NCI-H226 (cell line): ENCODE measurements at regions not wholly inside any gene's neighbourhood (a gene's known extent, or its start where the extent isn't known, plus 50 kb on each side); places are given as distances from the start of the nearest gene placed in this dataset.
"Not testable (repeated sequence)": the region's sequence is repeated elsewhere in the genome, so short reads cannot be mapped to it uniquely, and the experiment has no call there.

ENCODE experiments used
- DNase-seq: peaks from one replicate; pipeline ENCODE4 v3.0.0-alpha.2; 2015

DNA sequence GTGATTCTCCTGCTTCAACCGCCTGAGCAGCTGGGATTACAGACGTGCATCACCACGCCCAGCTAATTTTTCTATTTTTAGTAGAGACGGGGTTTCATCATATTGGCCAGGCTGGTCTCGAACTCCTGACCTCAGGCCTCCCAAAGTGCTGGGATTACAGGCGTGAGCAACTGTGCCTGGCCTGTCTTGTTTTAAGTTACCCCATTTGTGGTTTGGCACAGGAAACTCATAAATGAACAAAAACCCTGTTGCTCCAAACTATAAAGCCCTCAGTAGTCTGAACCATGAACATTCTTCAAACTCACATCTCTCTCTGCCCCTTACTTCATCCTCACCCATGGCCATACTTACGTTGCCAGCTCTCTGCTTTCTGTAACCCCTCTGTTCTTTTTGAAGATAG lies 61.7 kb downstream of the RHOU start:
- not testable (repeated sequence) for DNase-seq

DNA sequence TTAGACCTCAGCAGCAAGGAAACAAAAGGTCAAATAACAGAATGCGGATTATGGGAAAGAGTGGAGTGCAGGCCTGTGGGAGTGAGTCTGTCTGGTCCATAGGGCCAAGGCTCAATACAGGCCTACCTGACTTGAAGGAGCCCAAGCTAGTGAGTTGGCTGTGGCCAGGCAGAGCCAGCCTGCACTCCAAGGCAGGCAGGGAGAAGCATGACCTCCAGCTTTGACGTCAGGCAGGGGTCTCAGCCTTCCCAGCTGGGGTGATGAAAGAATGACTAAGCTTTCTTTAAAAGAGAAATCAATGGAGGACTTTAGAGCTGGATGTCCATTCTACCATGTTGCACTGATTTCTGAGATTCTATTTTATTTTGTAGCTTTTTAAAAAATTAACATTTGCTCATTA lies 62.8 kb downstream of the RHOU start:
- DNase-seq, result no peak

GRCh38 chr1:228798548-228798947 lies 63.3 kb downstream of the RHOU start:
- DNase-seq, result no peak

- no peak for DNase-seq
These were observed 64.6 kb downstream of the RHOU start for GRCh38 chr1:228799924-228800323.

- DNase-seq, result no peak
These were observed 65.8 kb downstream of the RHOU start for GRCh38 chr1:228801068-228801467.

- DNase-seq, result peak; percentile 40
These were observed 67.3 kb downstream of the RHOU start for GRCh38 chr1:228802386-228803220.

DNA sequence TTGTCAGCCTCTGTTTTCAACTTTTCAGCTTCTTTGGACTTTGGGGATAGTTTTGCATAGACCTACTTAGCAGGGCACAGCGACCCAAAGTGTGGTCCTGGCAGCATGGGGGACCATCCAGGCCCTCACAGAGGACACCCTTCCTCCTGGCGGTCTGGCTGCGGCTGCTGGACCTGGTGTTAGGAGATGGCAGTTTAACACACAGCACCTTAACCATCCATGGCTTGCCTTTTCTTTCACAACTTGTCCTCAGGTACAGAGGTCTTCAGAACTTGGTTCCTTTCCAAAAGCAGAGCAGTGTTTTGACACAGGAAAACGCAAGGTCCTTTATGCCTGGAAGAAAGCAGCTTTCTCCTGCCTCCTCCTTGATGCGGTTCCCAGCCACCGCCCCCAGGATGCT lies 68.1 kb downstream of the RHOU start:
- DNase-seq, result no peak

- DNase-seq, result no peak
These were observed 68.9 kb downstream of the RHOU start for GRCh38 chr1:228804173-228804572.

DNA sequence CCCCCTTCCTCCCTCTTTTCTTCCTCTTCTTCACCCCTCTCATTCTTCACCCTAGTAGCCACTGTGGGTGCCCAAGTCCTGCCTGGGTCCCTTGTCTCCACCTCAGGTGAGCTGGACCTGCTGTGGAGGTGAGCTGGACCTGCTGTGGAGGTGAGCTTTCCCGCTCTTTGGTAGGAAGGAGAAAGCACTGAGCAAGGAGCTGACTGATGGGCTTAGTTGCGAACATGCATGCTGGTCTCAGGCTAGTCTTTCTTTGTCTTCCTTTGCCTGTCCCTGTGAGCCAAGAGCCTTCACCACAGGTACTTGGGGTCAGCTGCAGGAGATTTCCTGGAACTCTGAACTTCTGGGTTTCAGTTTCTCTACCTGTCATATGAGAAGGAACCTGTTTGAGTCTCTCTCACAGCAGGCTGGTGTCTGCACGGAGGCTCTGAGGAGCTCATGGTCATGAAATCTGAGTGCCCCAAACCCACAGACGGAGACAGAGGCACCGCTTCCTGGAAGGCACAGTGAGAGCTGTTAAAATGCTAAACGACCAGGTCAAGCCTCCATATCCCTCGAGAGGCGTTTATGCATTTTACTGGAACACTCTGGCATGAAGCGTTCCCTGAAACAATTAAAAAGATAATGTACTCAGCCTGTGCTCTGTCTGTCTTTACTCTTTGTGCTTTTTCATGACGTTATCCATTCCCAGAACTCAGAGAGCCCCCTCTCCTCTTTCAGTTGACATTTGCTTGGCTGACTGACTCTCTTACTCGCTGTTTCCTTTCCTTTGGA lies 69.5 kb downstream of the RHOU start:
- DNase-seq, result no peak

DNA sequence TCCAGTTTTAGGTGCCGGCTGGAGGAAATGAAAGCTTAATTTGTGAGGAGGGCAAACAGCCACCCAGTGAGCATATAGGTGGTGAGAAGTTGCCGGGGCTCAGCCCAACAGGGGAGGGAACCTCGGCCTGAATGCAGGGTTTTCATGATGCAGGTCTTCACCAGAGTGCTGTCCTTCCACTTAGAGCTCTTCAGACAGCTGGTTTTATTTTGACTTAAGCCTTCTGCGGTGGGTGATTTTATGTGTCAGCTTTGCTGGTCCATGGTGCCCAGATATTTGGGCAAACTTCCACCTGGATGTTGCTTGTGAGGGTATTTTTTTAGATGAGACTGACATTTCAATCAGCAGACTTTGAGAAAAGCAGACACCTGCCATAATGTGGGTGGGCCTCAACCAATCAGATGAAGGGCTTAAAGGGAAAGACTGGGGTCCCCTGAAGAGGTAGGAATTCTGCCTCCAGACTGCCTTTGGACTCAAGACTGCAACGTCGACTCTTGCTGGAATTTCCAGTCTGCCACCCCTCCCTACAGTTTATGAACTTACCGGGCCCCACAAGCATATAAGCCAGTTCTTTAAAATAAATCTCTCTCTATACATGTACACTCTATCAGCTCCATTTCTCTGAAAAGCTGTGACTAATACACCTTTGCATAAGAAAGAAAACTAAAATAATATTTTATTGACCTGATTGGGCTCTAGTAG lies 72.8 kb downstream of the RHOU start:
- DNase-seq, result no peak

- DNase-seq, result no peak
These were observed 74.5 kb downstream of the RHOU start for GRCh38 chr1:228809621-228810394.

DNA sequence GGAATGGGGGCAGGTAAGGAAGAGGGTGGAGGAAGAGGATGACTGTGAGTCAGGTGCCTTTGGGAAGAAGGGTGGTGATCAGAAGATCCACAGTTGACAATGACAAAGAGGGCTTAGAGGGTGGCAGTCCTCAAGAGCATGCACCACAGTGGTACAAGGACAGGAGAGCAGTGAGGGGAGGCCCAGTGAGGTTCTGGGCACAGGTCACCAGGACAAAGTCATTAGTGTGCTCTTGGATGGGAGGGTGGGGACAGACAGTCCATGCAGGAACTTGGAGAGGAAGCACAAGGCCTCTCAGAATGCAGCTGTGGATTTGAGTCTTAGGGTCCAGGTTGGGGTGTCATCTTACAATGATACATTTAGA lies 75.1 kb downstream of the RHOU start:
- DNase-seq, result no peak

DNA sequence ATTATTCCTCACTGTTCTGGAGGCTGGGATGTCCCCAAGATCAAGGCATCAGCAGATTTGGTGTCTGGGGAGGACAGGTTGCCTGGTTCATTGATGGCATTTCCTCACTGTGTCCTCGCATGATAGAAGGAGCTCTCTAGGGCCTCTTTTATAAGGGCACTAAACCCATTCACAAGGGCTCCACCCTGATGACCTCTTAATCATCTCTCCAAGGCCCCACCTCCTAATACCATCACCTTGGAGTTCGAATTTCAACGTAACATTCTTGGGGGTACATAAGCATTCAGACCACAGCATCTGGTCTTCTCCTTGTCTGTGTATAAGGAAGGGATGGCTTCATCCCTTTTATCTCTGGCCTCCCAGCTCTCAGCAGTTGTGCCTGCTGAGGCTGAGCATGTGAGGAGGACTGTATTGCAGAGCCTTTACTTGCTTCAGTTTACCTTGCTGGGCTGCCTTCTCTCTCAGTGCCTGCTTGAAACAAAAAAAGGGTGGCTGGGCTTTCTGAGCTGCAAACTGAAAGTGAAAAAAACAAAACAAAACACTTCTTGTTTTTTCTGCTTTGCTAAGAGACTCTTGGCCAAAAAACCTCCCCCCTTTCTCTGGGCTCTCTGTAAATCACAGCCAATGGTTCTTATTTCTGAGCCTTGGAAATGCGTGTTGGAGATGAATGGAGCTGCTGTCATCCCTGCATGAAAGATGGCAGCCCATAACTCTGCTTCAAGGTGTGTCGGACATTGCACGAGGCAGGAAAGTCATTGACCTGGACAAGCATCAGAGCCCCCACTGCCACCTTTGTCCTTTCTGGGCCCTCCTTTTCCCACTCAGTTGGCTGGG lies 75.8 kb downstream of the RHOU start:
- no peak for DNase-seq

DNA sequence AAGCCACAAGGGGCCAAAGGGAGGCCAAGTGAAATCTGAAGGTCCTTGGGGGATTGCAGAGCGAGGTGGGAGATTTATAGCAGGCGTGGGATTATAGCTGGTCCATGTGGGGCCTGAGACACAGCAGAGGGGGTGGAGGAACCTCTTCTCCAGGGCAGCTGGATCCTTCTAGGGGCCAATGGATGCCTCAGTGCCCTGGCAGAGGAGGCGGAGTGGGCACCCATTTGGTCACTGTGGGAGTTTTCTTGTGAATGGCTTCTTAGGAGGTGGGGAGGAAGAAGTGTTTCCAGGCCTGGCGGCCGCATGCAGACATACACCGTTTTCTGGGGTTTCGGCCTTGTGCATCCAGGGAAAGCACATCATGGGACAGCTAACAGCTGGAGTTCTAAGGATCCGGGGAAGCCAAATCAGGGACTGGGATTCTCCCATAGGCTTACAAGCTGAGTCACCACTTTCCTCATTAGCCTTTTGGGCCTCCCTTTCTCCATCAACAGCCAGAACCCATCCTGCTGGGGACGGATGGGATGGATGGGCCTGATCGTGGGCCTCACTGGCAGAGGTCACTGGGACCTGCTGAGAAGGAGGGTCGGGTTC lies 76.5 kb downstream of the RHOU start:
- DNase-seq, result no peak

GRCh38 chr1:228812961-228813360 lies 77.7 kb downstream of the RHOU start:
- no peak for DNase-seq

DNA sequence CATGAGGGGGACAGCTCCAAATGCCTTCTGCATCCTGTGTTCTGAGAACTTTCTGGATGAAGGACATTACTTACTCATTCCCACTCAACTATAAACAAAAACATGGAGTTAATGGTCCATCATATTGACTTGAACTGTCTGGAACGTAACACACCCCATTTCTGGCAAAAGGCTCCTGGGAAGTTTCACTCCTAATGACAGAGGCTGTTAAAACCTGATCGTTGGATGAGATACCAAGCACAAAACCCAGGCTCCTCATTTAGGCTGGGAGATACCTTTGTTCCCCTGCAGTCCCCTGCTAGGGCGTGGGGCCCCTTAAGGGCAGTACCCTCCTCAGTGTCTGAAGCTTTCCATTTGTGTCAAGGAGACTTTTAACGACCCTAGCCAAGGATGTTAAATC lies 78.9 kb downstream of the RHOU start:
- DNase-seq, result no peak

- no peak for DNase-seq
These were observed 83.0 kb downstream of the RHOU start for GRCh38 chr1:228818296-228818695.

- no peak for DNase-seq
These were observed 83.8 kb downstream of the RHOU start for GRCh38 chr1:228818928-228819630.

DNA sequence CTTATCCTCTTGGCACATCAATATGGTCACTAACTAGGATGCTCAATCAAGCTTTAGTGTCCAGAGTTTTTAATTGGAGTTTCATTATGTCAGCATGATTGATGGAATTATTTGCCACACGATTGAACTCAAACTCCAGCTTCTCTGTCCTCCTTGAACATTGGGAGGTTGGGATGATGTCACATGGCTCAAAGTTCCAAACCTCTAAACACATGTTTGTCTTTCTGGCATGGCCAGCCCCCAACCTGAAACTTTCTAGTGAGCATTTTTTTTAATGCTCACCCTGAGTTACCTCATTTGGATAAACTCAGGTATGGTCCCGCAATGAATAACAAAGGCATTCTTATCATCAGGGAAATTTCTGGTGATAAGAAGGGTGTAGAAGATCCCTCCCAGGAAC lies 86.0 kb downstream of the RHOU start:
- no peak for DNase-seq

DNA sequence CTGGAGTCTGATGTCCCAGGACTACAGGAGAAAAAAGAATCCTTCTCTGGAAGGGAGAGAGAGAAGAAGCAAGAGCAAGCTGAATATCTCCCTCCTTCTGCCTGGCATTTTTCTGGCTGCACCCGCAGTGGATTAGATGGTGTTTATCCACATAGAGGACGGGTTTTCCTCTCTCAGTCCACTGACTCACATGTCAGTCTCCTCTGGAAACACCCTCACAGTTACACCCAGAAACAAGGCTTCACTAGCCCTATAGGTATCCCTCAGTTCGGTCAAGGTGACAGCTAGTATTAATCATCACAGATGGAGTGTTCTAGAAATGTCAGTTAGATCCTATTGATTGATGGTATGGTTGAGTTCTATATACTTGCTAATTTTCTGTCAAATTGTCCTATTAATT lies 87.9 kb downstream of the RHOU start:
- DNase-seq, result no peak

- DNase-seq, result no peak
These were observed 89.1 kb downstream of the RHOU start for GRCh38 chr1:228824366-228824765.
